Medulla oblongata (tissue), 1 donor: ENCODE measurements at regions not wholly inside any gene's neighbourhood (a gene's known extent, or its start where the extent isn't known, plus 50 kb on each side); places are given as distances from the start of the nearest gene placed in this dataset.

Source experiments
- DNase-seq: peaks from one replicate; pipeline ENCODE4 v3.0.0-alpha.2; 2015; ENCODE audit errors: extremely low spot score

GRCh38 chr4:54924891-54925290, 200.5 kb downstream of the KDR start:
- DNase-seq, result no peak

- DNase-seq, result no peak
Observed at GRCh38 chr4:54915276-54915675, 210.1 kb downstream of the KDR start.

GRCh38 chr4:54914781-54915180, 210.6 kb downstream of the KDR start:
- no peak for DNase-seq

GRCh38 chr4:54913751-54914526, 211.5 kb downstream of the KDR start:
- DNase-seq, result no peak

GRCh38 chr4:54912155-54912554, 213.2 kb downstream of the KDR start:
- DNase-seq, result no peak

GRCh38 chr4:54909961-54910360, 215.4 kb downstream of the KDR start:
- DNase-seq, result no peak

- DNase-seq, result no peak
Observed at GRCh38 chr4:54908763-54909162, 216.6 kb downstream of the KDR start.

GRCh38 chr4:54904953-54905352, 220.4 kb downstream of the KDR start:
- no peak for DNase-seq

- no peak for DNase-seq
Observed at GRCh38 chr4:54902976-54903375, 222.4 kb downstream of the KDR start.

GRCh38 chr4:54902271-54902670, 223.1 kb downstream of the KDR start:
- no peak for DNase-seq

- no peak for DNase-seq
Observed at GRCh38 chr4:54901202-54901601, 224.2 kb downstream of the KDR start.

- DNase-seq, result no peak
Observed at GRCh38 chr4:54898656-54899340, 226.6 kb downstream of the KDR start.

- DNase-seq, result no peak
Observed at GRCh38 chr4:54898056-54898562, 227.3 kb downstream of the KDR start.

- DNase-seq, result no peak
Observed at GRCh38 chr4:54897590-54897989, 227.8 kb downstream of the KDR start.

- no peak for DNase-seq
Observed at GRCh38 chr4:54882616-54883015, 224.9 kb downstream of the KIT start.

- no peak for DNase-seq
Observed at GRCh38 chr4:54879576-54879975, 221.8 kb downstream of the KIT start.

- DNase-seq, result no peak
Observed at GRCh38 chr4:54877006-54877405, 219.2 kb downstream of the KIT start.

GRCh38 chr4:54872261-54872660, 214.5 kb downstream of the KIT start:
- DNase-seq, result no peak

GRCh38 chr4:54863571-54864255, 206.0 kb downstream of the KIT start:
- DNase-seq, result no peak

GRCh38 chr4:54861201-54861600, 203.4 kb downstream of the KIT start:
- DNase-seq, result no peak

GRCh38 chr4:54855191-54855854, 197.6 kb downstream of the KIT start:
- DNase-seq, result no peak

GRCh38 chr4:54852602-54853001, 194.8 kb downstream of the KIT start:
- no peak for DNase-seq
